ENCODE measurements at regions not wholly inside any gene's neighbourhood (a gene's known extent, or its start where the extent isn't known, plus 50 kb on each side); places are given as distances from the start of the nearest gene placed in this dataset.

- Mint-ChIP-seq H3K36me3 (no peaks in the 10 kb centered on the region), H3K9me3 (no peaks in the 10 kb centered on the region), H3K4me1 (no peaks in the 10 kb centered on the region), H3K4me3 (no peak overlapping the region), H3K27me3 (peaks cover 0 to 2% (median 0%) of the 10 kb centered on the region in 5 donors), H3K27ac (no peak overlapping the region)
- POLR2A ChIA-PET: no interaction called here
- DNase-seq (no peak), ATAC-seq (no peak)
Observed at GRCh38 chr20:58162986-58163385, 65.5 kb downstream of the ANKRD60 start.

- POLR2A ChIA-PET: no interaction called here
- ATAC-seq: no peak
Observed at GRCh38 chr20:58161192-58161591, 67.3 kb downstream of the ANKRD60 start.

GRCh38 chr20:58160451-58161061, 67.9 kb downstream of the ANKRD60 start:
- Mint-ChIP-seq H3K4me1 (no peaks in the 10 kb centered on the region), H3K27me3 (peaks cover 0 to 2% (median 0%) of the 10 kb centered on the region in 5 donors), H3K9me3 (no peaks in the 10 kb centered on the region), H3K36me3 (no peaks in the 10 kb centered on the region), H3K4me3 (no peak overlapping the region), H3K27ac (no peak overlapping the region)
- no peak for ATAC-seq
- POLR2A ChIA-PET: no interaction called here
- DNase-seq: peak in 1 of 10 donors; percentile 58

More at GRCh38 chr20:58161192-58161591, 67.3 kb downstream of the ANKRD60 start:
- no peak overlapping the region for H3K4me3 Mint-ChIP-seq
- H3K9me3 Mint-ChIP-seq: no peaks in the 10 kb centered on the region
- peaks cover 0 to 2% (median 0%) of the 10 kb centered on the region in 5 donors for H3K27me3 Mint-ChIP-seq
- H3K36me3 Mint-ChIP-seq: no peaks in the 10 kb centered on the region
- H3K4me1 Mint-ChIP-seq: no peaks in the 10 kb centered on the region
- H3K27ac Mint-ChIP-seq: no peak overlapping the region
- peak in 1 of 10 donors; percentile 11 for DNase-seq

- H3K36me3 Mint-ChIP-seq: no peaks in the 10 kb centered on the region
- no peaks in the 10 kb centered on the region for H3K9me3 Mint-ChIP-seq
- H3K4me1 Mint-ChIP-seq: peaks cover 0 to 5% (median under 1%) of the 10 kb centered on the region in 4 donors
- DNase-seq (no peak), ATAC-seq (no peak)
- no peak overlapping the region for H3K27ac Mint-ChIP-seq
- peaks cover 11 to 27% (median 14%) of the 10 kb centered on the region in 5 donors for H3K27me3 Mint-ChIP-seq
- H3K4me3 Mint-ChIP-seq: no peak overlapping the region
- POLR2A ChIA-PET: no interaction called here
Observed at GRCh38 chr20:58155148-58155925, 73.1 kb downstream of the ANKRD60 start.

- POLR2A ChIA-PET: no interaction called here
- H3K9me3 Mint-ChIP-seq: no peaks in the 10 kb centered on the region
- no peak for ATAC-seq
- H3K36me3 Mint-ChIP-seq: no peaks in the 10 kb centered on the region
- H3K27ac Mint-ChIP-seq: no peak overlapping the region
- no peak for DNase-seq
- peaks cover 20 to 39% (median 26%) of the 10 kb centered on the region in 5 donors for H3K27me3 Mint-ChIP-seq
- H3K4me3 Mint-ChIP-seq: no peak overlapping the region
- H3K4me1 Mint-ChIP-seq: peaks cover 0 to 8% (median under 1%) of the 10 kb centered on the region in 4 donors
Observed at GRCh38 chr20:58154113-58154512, 74.3 kb downstream of the ANKRD60 start.

GRCh38 chr20:58153121-58153520, 75.3 kb downstream of the ANKRD60 start:
- no peaks in the 10 kb centered on the region for H3K36me3 Mint-ChIP-seq
- peaks cover 0 to 8% (median under 1%) of the 10 kb centered on the region in 4 donors for H3K4me1 Mint-ChIP-seq
- peaks cover 0 to under 1% (median 0%) of the 10 kb centered on the region in 9 donors for H3K9me3 Mint-ChIP-seq
- no peak overlapping the region for H3K4me3 Mint-ChIP-seq
- no peak for ATAC-seq
- POLR2A ChIA-PET: no interaction called here
- H3K27me3 Mint-ChIP-seq: peaks cover 28 to 49% (median 36%) of the 10 kb centered on the region in 5 donors
- no peak overlapping the region for H3K27ac Mint-ChIP-seq
- no peak for DNase-seq

- peaks cover 33 to 72% (median 44%) of the 10 kb centered on the region in 5 donors for H3K27me3 Mint-ChIP-seq
Observed at GRCh38 chr20:58150772-58151171, 77.7 kb downstream of the ANKRD60 start.

GRCh38 chr20:58149437-58150091, 78.9 kb downstream of the ANKRD60 start:
- no peaks in the 10 kb centered on the region for H3K36me3 Mint-ChIP-seq
- ATAC-seq: no peak
- POLR2A ChIA-PET: no interaction called here

More at GRCh38 chr20:58150772-58151171, 77.7 kb downstream of the ANKRD60 start:
- Mint-ChIP-seq H3K4me1 (peaks cover 0 to 8% (median under 1%) of the 10 kb centered on the region in 4 donors), H3K4me3 (no peak overlapping the region), H3K9me3 (peaks cover 0 to 2% (median 0%) of the 10 kb centered on the region in 9 donors), H3K27ac (no peak overlapping the region), H3K36me3 (no peaks in the 10 kb centered on the region)
- no peak for ATAC-seq
- DNase-seq: no peak
- POLR2A ChIA-PET: interaction anchor here (0.6 kb wide), 1 partner anchor 232 kb away, joined by 3 read pairs; no protein-coding TSS in a partner anchor

GRCh38 chr20:58148891-58149290, 79.6 kb downstream of the ANKRD60 start:
- H3K27ac Mint-ChIP-seq: no peak overlapping the region
- H3K36me3 Mint-ChIP-seq: no peaks in the 10 kb centered on the region
- H3K9me3 Mint-ChIP-seq: peaks cover 0 to 2% (median 0%) of the 10 kb centered on the region in 9 donors
- no peak for ATAC-seq
- H3K27me3 Mint-ChIP-seq: peaks cover 36 to 80% (median 43%) of the 10 kb centered on the region in 5 donors
- no peak overlapping the region for H3K4me3 Mint-ChIP-seq
- DNase-seq: no peak
- POLR2A ChIA-PET: no interaction called here
- H3K4me1 Mint-ChIP-seq: peaks cover 0 to 8% (median under 1%) of the 10 kb centered on the region in 4 donors

More at GRCh38 chr20:58149437-58150091, 78.9 kb downstream of the ANKRD60 start:
- peaks cover 0 to 2% (median 0%) of the 10 kb centered on the region in 9 donors for H3K9me3 Mint-ChIP-seq
- no peak for DNase-seq
- no peak overlapping the region for H3K4me3 Mint-ChIP-seq
- H3K27me3 Mint-ChIP-seq: peaks cover 37 to 81% (median 44%) of the 10 kb centered on the region in 5 donors
- H3K4me1 Mint-ChIP-seq: peaks cover 0 to 8% (median under 1%) of the 10 kb centered on the region in 4 donors
- no peak overlapping the region for H3K27ac Mint-ChIP-seq

GRCh38 chr20:58147628-58148370, 80.7 kb downstream of the ANKRD60 start:
- DNase-seq (no peak), ATAC-seq (no peak)
- H3K4me3 Mint-ChIP-seq: no peak overlapping the region
- no peaks in the 10 kb centered on the region for H3K36me3 Mint-ChIP-seq
- no peak overlapping the region for H3K27ac Mint-ChIP-seq
- peaks cover 35 to 69% (median 44%) of the 10 kb centered on the region in 5 donors for H3K27me3 Mint-ChIP-seq
- H3K9me3 Mint-ChIP-seq: peaks cover 0 to 2% (median 0%) of the 10 kb centered on the region in 9 donors
- POLR2A ChIA-PET: no interaction called here
- H3K4me1 Mint-ChIP-seq: peaks cover 0 to 8% (median under 1%) of the 10 kb centered on the region in 4 donors

- peaks cover 0 to 8% (median under 1%) of the 10 kb centered on the region in 4 donors for H3K4me1 Mint-ChIP-seq
- no peaks in the 10 kb centered on the region for H3K36me3 Mint-ChIP-seq
- no peak overlapping the region for H3K27ac Mint-ChIP-seq
- no peak for ATAC-seq
- POLR2A ChIA-PET: no interaction called here
- H3K4me3 Mint-ChIP-seq: no peak overlapping the region
- no peak for DNase-seq
- peaks cover 32 to 63% (median 42%) of the 10 kb centered on the region in 5 donors for H3K27me3 Mint-ChIP-seq
- peaks cover 0 to 2% (median 0%) of the 10 kb centered on the region in 9 donors for H3K9me3 Mint-ChIP-seq
Observed at GRCh38 chr20:58146746-58147140, 81.7 kb downstream of the ANKRD60 start.

- no peak overlapping the region for H3K4me3 Mint-ChIP-seq
- no peak overlapping the region for H3K27ac Mint-ChIP-seq
- H3K27me3 Mint-ChIP-seq: peaks cover 32 to 63% (median 42%) of the 10 kb centered on the region in 5 donors
- DNase-seq (no peak), ATAC-seq (no peak)
- peaks cover 0 to 2% (median 0%) of the 10 kb centered on the region in 9 donors for H3K9me3 Mint-ChIP-seq
- POLR2A ChIA-PET: no interaction called here
- no peaks in the 10 kb centered on the region for H3K36me3 Mint-ChIP-seq
- H3K4me1 Mint-ChIP-seq: peaks cover 0 to 8% (median under 1%) of the 10 kb centered on the region in 4 donors
Observed at GRCh38 chr20:58146081-58146745, 82.2 kb downstream of the ANKRD60 start.
